A549 (cell line): ENCODE measurements at regions not wholly inside any gene's neighbourhood (a gene's known extent, or its start where the extent isn't known, plus 50 kb on each side); places are given as distances from the start of the nearest gene placed in this dataset.

Experiments
- ATAC-seq, 2 experiments: fragments of 200-7000 bp in 1 of 2; fragments of >200 bp in 1 of 2; cut with Nextera tagmentation in 1 of 2; cut with Tn5 transposase in 1 of 2; 3 replicates each; pipeline versions ENCODE4 v1.8.0 to v1.9.1; 2018 to 2020; ENCODE audit warnings: mild to moderate bottlenecking in 1 of 2, moderate library complexity in 1 of 2
- CTCF ChIA-PET: fragments of 300-600 bp; sonication (Branson Sonifier 250); formaldehyde crosslinking; extraction: SDS; loops from one replicate; lab custom pipeline; 2021; ENCODE audit warnings: antibody characterized with exemption, inconsistent platforms; lab: Yijun Ruan, JAX
- POLR2A ChIA-PET: fragments of 350-600 bp; formaldehyde crosslinking; extraction: SDS; loops from one replicate; lab custom pipeline; 2021; ENCODE audit warnings: antibody characterized with exemption, inconsistent platforms; lab: Yijun Ruan, JAX
- DNase-seq, 2 experiments: peaks; one replicate each; pipeline versions ENCODE4 v3.0.0 to v3.0.0-alpha.2; 2011 to 2016; ENCODE audit warnings: low read depth in 1 of 2, low spot score in 1 of 2
- FAIRE-seq: peaks from 2 replicates; lab custom pipeline; 2011; peaks lifted over from hg19 to GRCh38; lab: Jason Lieb, UNC
- H3K27ac ChIP-seq, 2 experiments: fragments of >200 bp; sonication (Bioruptor Twin); formaldehyde crosslinking; 3 replicates each; pipeline ENCODE4 v1.5.1; 2016 to 2017
- H3K4me1 ChIP-seq: fragments of >200 bp; sonication (Bioruptor Twin); formaldehyde crosslinking; 3 replicates; pipeline ENCODE4 v1.6.1; 2016
- H3K4me2 ChIP-seq: fragments of >200 bp; sonication (Bioruptor Twin); formaldehyde crosslinking; 3 replicates; pipeline ENCODE4 v1.6.1; 2016
- H3K4me3 ChIP-seq: fragments of >200 bp; sonication (Bioruptor Twin); formaldehyde crosslinking; 3 replicates; pipeline ENCODE4 v1.5.1; 2016
- H3K9me3 ChIP-seq: fragments of >200 bp; sonication (Bioruptor Twin); formaldehyde crosslinking; 3 replicates; pipeline ENCODE4 v1.6.1; 2016
- CBX2 ChIP-seq: fragments of 200-600 bp; sonication (generic); IDR thresholded peaks from 2 replicates; pipeline ENCODE4 v1.6.1; 2016; ENCODE audit warnings: low read depth, mild to moderate bottlenecking, borderline replicate concordance
- CEBPB ChIP-seq, 2 experiments: fragments of >200 bp in 1 of 2; sonication (Bioruptor Twin) in 1 of 2; formaldehyde crosslinking in 1 of 2; IDR thresholded peaks; 2 replicates each; pipeline ENCODE4 v1.6.1; 2012 to 2016
- CHD2 ChIP-seq: fragments of 150-350 bp; IDR thresholded peaks from 2 replicates; pipeline ENCODE4 v1.6.1; 2014; ENCODE audit warnings: low read length; ENCODE audit not compliant: partially characterized antibody
- CHD4 ChIP-seq: fragments of 200-600 bp; sonication (generic); IDR thresholded peaks from 2 replicates; pipeline ENCODE4 v1.6.1; 2016; ENCODE audit warnings: antibody characterized with exemption, mild to moderate bottlenecking, borderline replicate concordance
- EHMT2 ChIP-seq: fragments of 200-600 bp; sonication (generic); IDR thresholded peaks from 2 replicates; pipeline ENCODE4 v1.6.1; 2016; ENCODE audit warnings: antibody characterized with exemption, low read depth, mild to moderate bottlenecking, moderate library complexity
- FOXS1 ChIP-seq: fragments of 250-450 bp; sonication (Bioruptor Pico); IDR thresholded peaks from 2 replicates; pipeline ENCODE4 v1.5.0; 2020; ENCODE audit warnings: mild to moderate bottlenecking, moderate library complexity
- HDAC2 ChIP-seq: fragments of 200-600 bp; sonication (generic); IDR thresholded peaks from 2 replicates; pipeline ENCODE4 v1.6.1; 2016
- HEYL ChIP-seq: fragments of 250-450 bp; sonication (Bioruptor Pico); IDR thresholded peaks from 2 replicates; pipeline ENCODE4 v1.8.0; 2021; ENCODE audit warnings: mild to moderate bottlenecking, moderate library complexity
- KDM1A ChIP-seq: fragments of 200-600 bp; sonication (generic); IDR thresholded peaks from 2 replicates; pipeline ENCODE4 v1.6.1; 2016; ENCODE audit warnings: low read depth, mild to moderate bottlenecking
- NPAS2 ChIP-seq: fragments of 250-450 bp; sonication (Bioruptor Pico); IDR thresholded peaks from 2 replicates; pipeline ENCODE4 v1.8.0; 2022; ENCODE audit warnings: mild to moderate bottlenecking, moderate library complexity, borderline replicate concordance
- NR3C1 ChIP-seq: fragments of >200 bp; sonication (Bioruptor Twin); formaldehyde crosslinking; IDR thresholded peaks from 3 replicates; pipeline ENCODE4 v1.6.1; 2017
- PHF8 ChIP-seq: fragments of 200-600 bp; sonication (generic); IDR thresholded peaks from 2 replicates; pipeline ENCODE4 v1.6.1; 2016; ENCODE audit warnings: low read depth, mild to moderate bottlenecking, antibody characterized with exemption, moderate library complexity, borderline replicate concordance
- RFX5 ChIP-seq: fragments of 450-650 bp; IDR thresholded peaks from 2 replicates; pipeline ENCODE4 v1.7.1; 2014; ENCODE audit warnings: antibody characterized with exemption, mild to moderate bottlenecking, moderate library complexity
- SREBF2 ChIP-seq: fragments of 450-650 bp; IDR thresholded peaks from 2 replicates; pipeline ENCODE4 v1.6.1; 2014; ENCODE audit warnings: mild to moderate bottlenecking, moderate library complexity
- TP53 ChIP-seq: fragments of 250-450 bp; sonication (Bioruptor Pico); IDR thresholded peaks from 2 replicates; pipeline ENCODE4 v1.5.0; 2021; ENCODE audit warnings: mild to moderate bottlenecking, moderate library complexity
- ZC3H11A ChIP-seq: fragments of 450-650 bp; IDR thresholded peaks from 2 replicates; pipeline ENCODE4 v1.6.1; 2014; ENCODE audit warnings: antibody characterized with exemption, mild to moderate bottlenecking
- WGBS: methylation state at CpG from one replicate; pipeline ENCODE4 v1.1.6; 2017; ENCODE audit errors: missing lambda C conversion rate; 5-methylcytosine and 5-hydroxymethylcytosine counted together
- TF ChIP-seq, protein P1 (sequence below): fragments of 150-350 bp; IDR thresholded peaks from 2 replicates; pipeline ENCODE4 v1.6.1; 2014; ENCODE audit warnings: low read depth, mild to moderate bottlenecking, low read length
- TF ChIP-seq, protein P2 (sequence below): IDR thresholded peaks from 2 replicates; pipeline ENCODE4 v1.6.1; 2012
- TF ChIP-seq, protein P3 (sequence below): fragments of 250-450 bp; sonication (Bioruptor Pico); IDR thresholded peaks from 2 replicates; pipeline ENCODE4 v1.5.0; 2021; ENCODE audit warnings: mild to moderate bottlenecking, moderate library complexity, borderline replicate concordance
- TF ChIP-seq, protein P4 (sequence below): fragments of >200 bp; sonication (Bioruptor Twin); formaldehyde crosslinking; IDR thresholded peaks from 3 replicates; pipeline ENCODE4 v1.5.1; 2016
- TF ChIP-seq, protein P5 (sequence below): fragments of 450-650 bp; IDR thresholded peaks from 2 replicates; pipeline ENCODE4 v1.6.1; 2014; ENCODE audit warnings: antibody characterized with exemption
- TF ChIP-seq, protein P6 (sequence below): fragments of >200 bp; sonication (Bioruptor Twin); formaldehyde crosslinking; IDR thresholded peaks from 3 replicates; pipeline ENCODE4 v1.6.1; 2016

DNA sequence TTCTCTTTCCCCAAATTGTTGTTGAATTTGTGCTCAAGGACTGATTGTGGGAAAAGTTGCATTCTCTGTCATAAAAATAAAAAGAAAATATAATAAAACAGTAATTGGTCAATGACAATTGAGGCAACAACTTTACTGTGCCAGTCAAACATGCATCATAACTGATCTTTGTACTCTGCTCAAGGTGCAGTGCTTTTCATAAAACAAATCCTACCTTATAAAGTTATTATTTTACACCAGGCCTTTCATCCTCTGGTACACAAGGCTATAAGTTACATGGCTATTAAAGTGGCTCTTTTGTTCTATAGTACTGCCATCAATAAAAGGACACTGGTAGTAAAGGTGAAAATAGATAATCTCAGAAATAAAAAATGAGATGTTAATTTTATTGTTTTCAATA is 761.9 kb downstream of the SATB2 start:
- ATAC-seq, result no peak
- ChIA-PET POLR2A (no interaction called here), CTCF (no interaction called here)
- Histone ChIP-seq H3K9me3 (no peaks in the 10 kb centered on the region), H3K4me3 (no peak overlapping the region), H3K4me1 (no peaks in the 10 kb centered on the region), H3K4me2 (no peak overlapping the region), H3K27ac (no peak overlapping the region)
- no peak for DNase-seq
- TF ChIP-seq FOXS1 (CRISPR knock-in tag) (no peak), HEYL (CRISPR knock-in tag) (no peak), NR3C1 (no peak), TP53 (no peak), SREBF2 (no peak), CHD4 (no peak), HDAC2 (no peak), RFX5 (no peak), ZC3H11A (no peak), EHMT2 (no peak), KDM1A (no peak), CBX2 (no peak), NPAS2 (CRISPR knock-in tag) (no peak), CHD2 (no peak), PHF8 (no peak)
- TF ChIP-seq, protein P1, sequence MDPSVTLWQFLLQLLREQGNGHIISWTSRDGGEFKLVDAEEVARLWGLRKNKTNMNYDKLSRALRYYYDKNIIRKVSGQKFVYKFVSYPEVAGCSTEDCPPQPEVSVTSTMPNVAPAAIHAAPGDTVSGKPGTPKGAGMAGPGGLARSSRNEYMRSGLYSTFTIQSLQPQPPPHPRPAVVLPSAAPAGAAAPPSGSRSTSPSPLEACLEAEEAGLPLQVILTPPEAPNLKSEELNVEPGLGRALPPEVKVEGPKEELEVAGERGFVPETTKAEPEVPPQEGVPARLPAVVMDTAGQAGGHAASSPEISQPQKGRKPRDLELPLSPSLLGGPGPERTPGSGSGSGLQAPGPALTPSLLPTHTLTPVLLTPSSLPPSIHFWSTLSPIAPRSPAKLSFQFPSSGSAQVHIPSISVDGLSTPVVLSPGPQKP, result no peak
- TF ChIP-seq, protein P2, sequence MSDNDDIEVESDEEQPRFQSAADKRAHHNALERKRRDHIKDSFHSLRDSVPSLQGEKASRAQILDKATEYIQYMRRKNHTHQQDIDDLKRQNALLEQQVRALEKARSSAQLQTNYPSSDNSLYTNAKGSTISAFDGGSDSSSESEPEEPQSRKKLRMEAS, result no peak
- TF ChIP-seq, protein P3, sequence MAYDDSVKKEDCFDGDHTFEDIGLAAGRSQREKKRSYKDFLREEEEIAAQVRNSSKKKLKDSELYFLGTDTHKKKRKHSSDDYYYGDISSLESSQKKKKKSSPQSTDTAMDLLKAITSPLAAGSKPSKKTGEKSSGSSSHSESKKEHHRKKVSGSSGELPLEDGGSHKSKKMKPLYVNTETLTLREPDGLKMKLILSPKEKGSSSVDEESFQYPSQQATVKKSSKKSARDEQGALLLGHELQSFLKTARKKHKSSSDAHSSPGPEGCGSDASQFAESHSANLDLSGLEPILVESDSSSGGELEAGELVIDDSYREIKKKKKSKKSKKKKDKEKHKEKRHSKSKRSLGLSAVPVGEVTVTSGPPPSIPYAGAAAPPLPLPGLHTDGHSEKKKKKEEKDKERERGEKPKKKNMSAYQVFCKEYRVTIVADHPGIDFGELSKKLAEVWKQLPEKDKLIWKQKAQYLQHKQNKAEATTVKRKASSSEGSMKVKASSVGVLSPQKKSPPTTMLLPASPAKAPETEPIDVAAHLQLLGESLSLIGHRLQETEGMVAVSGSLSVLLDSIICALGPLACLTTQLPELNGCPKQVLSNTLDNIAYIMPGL (CRISPR knock-in tag), result no peak
- FAIRE-seq, result no peak

DNA sequence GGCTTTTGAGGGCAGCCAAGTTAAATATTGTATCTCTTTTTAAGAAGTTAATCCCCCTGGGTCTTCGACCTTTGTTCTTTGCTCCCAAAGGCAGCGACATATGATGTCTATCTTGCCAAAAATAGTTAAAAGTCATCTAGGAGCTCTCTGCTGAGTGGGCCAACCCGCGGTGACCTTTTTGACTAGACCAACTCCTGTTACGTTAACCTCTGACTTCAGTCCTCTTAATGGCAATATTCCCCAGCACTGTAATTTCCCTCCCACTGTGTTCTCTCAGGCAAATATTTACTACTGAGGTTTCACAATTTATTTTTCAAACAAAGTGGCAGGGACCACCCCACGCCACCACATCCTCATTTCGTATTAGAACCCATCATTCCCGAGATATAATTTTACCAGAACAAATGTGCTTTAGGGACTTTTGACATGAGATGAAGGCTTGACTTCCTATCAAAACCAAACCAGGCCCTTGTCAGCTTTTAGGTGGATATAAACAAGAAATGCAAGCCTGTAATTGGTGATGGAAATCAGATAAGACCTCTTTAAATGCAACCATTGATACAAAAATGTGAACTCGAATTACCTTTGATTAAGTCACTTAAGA is 764.7 kb downstream of the SATB2 start:
- H3K4me3 ChIP-seq, result no peak overlapping the region
- H3K9me3 ChIP-seq, result no peaks in the 10 kb centered on the region
- H3K4me2 ChIP-seq, result no peak overlapping the region
- ATAC-seq (no peak), DNase-seq (no peak), FAIRE-seq (no peak)
- ChIA-PET CTCF (no interaction called here), POLR2A (no interaction called here)
- TF ChIP-seq ZC3H11A (no peak), CEBPB (IDR thresholded peaks at IDR 0.05) (no peak), NPAS2 (CRISPR knock-in tag) (no peak)
- TF ChIP-seq, protein P4, sequence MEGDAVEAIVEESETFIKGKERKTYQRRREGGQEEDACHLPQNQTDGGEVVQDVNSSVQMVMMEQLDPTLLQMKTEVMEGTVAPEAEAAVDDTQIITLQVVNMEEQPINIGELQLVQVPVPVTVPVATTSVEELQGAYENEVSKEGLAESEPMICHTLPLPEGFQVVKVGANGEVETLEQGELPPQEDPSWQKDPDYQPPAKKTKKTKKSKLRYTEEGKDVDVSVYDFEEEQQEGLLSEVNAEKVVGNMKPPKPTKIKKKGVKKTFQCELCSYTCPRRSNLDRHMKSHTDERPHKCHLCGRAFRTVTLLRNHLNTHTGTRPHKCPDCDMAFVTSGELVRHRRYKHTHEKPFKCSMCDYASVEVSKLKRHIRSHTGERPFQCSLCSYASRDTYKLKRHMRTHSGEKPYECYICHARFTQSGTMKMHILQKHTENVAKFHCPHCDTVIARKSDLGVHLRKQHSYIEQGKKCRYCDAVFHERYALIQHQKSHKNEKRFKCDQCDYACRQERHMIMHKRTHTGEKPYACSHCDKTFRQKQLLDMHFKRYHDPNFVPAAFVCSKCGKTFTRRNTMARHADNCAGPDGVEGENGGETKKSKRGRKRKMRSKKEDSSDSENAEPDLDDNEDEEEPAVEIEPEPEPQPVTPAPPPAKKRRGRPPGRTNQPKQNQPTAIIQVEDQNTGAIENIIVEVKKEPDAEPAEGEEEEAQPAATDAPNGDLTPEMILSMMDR, result no peak
- TF ChIP-seq, protein P5, sequence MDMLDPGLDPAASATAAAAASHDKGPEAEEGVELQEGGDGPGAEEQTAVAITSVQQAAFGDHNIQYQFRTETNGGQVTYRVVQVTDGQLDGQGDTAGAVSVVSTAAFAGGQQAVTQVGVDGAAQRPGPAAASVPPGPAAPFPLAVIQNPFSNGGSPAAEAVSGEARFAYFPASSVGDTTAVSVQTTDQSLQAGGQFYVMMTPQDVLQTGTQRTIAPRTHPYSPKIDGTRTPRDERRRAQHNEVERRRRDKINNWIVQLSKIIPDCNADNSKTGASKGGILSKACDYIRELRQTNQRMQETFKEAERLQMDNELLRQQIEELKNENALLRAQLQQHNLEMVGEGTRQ, result no peak
- TF ChIP-seq, protein P6, sequence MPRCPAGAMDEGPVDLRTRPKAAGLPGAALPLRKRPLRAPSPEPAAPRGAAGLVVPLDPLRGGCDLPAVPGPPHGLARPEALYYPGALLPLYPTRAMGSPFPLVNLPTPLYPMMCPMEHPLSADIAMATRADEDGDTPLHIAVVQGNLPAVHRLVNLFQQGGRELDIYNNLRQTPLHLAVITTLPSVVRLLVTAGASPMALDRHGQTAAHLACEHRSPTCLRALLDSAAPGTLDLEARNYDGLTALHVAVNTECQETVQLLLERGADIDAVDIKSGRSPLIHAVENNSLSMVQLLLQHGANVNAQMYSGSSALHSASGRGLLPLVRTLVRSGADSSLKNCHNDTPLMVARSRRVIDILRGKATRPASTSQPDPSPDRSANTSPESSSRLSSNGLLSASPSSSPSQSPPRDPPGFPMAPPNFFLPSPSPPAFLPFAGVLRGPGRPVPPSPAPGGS, result no peak
- H3K27ac ChIP-seq, result no peak overlapping the region
- H3K4me1 ChIP-seq, result no peaks in the 10 kb centered on the region
- WGBS, result 10% methylated on average over 9 of the region's 9 CpGs
